ENCODE measurements at regions not wholly inside any gene's neighbourhood (a gene's known extent, or its start where the extent isn't known, plus 50 kb on each side); places are given as distances from the start of the nearest gene placed in this dataset.

DNA sequence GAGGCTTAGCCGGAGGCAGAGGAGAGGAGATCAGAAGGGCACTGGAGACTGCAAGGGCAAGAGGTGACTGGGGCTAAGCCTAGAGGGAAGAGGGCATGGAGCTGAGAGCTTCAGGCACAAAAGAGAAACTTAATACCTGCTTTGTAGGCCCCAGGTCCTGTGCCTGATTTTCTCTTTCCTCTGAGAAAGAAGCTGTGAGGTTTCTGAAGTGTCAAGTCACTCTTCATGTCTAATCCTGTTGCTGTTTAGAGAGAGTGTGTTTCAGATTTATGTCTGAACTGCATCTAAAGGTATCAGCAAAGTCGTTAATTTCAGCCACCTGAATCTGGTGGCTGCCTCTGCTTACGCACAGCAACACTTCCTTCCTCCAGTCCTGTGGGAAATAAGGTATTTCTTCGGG lies 106.9 kb upstream of the RNU6-1 start:
- peak overlapping the region; percentile 3 for H3K4me2 ChIP-seq (replicated peaks; ENCODE audit: low read depth, low read length, poor library complexity, severe bottlenecking)
- POLR2A ChIA-PET, result no interaction called here
- H2AFZ ChIP-seq (ENCODE audit: insufficient read depth, low read depth, low read length, poor library complexity, severe bottlenecking), result peak overlapping the region; percentile 56
- Mint-ChIP-seq H3K27me3 (peaks cover 3% of the 10 kb centered on the region), H3K4me1 (peaks cover 11% of the 10 kb centered on the region), H3K9me3 (ENCODE audit: insufficient read depth) (no peaks in the 10 kb centered on the region), H3K4me3 (peak overlapping the region; percentile 53), H3K27ac (peak overlapping the region; percentile 72)
- WGBS (ENCODE audit: insufficient coverage), result 67% methylated on average over 1 of the region's 4 CpGs
- no peaks in the 10 kb centered on the region for H3K36me3 ChIP-seq (replicated peaks in 1 of 2; ENCODE audit: control extremely low read depth in 1 of 2, control insufficient read depth in 1 of 2, extremely low read depth in 1 of 2, insufficient read depth in 2 of 2, low read length in 1 of 2)
- H3K27ac ChIP-seq (ENCODE audit: low read length in 2 of 2), result no peak overlapping the region
- no peaks in the 10 kb centered on the region for H4K20me1 ChIP-seq (ENCODE audit: control insufficient read depth, insufficient read depth, low read length, poor library complexity, severe bottlenecking)
- no peak overlapping the region for H3K4me3 ChIP-seq (ENCODE audit: control extremely low read depth in 1 of 5, extremely low read depth in 1 of 5, insufficient read depth in 1 of 5, low read depth in 2 of 5, low read length in 4 of 5)
- DNase-seq, result peak; percentile 14
- H3K9me3 ChIP-seq (ENCODE audit: control extremely low read depth in 1 of 3, control insufficient read depth in 2 of 3, insufficient read depth in 1 of 3, low read length in 2 of 3), result no peaks in the 10 kb centered on the region
- intact Hi-C loops (cut with micrococcal nuclease), result no loop called here
- peaks cover 6% of the 10 kb centered on the region in 2 donors for H3K4me1 ChIP-seq (ENCODE audit: control insufficient read depth in 2 of 2, insufficient read depth in 2 of 2, low read length in 2 of 2)
- CTCF ChIA-PET, result no interaction called here
- TF ChIP-seq, protein P1, sequence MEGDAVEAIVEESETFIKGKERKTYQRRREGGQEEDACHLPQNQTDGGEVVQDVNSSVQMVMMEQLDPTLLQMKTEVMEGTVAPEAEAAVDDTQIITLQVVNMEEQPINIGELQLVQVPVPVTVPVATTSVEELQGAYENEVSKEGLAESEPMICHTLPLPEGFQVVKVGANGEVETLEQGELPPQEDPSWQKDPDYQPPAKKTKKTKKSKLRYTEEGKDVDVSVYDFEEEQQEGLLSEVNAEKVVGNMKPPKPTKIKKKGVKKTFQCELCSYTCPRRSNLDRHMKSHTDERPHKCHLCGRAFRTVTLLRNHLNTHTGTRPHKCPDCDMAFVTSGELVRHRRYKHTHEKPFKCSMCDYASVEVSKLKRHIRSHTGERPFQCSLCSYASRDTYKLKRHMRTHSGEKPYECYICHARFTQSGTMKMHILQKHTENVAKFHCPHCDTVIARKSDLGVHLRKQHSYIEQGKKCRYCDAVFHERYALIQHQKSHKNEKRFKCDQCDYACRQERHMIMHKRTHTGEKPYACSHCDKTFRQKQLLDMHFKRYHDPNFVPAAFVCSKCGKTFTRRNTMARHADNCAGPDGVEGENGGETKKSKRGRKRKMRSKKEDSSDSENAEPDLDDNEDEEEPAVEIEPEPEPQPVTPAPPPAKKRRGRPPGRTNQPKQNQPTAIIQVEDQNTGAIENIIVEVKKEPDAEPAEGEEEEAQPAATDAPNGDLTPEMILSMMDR (IDR thresholded peaks at IDR 0.05), result no peak
- no peak for TF ChIP-seq EZH2 (IDR thresholded peaks at IDR 0.05; ENCODE audit: borderline replicate concordance, insufficient read depth, low read depth, low read length, poor library complexity, severe bottlenecking)
- ATAC-seq (ENCODE audit: low read depth), result no peak
- no peaks in the 10 kb centered on the region for H3K27me3 ChIP-seq (replicated peaks in 1 of 4; ENCODE audit: control extremely low read depth in 1 of 4, control insufficient read depth in 3 of 4, insufficient read depth in 4 of 4, low read length in 3 of 4)
- no peak overlapping the region for H3K9ac ChIP-seq (ENCODE audit: low read length)
- H3K79me2 ChIP-seq (ENCODE audit: control insufficient read depth, insufficient read depth, low read length), result no peaks in the 10 kb centered on the region

DNA sequence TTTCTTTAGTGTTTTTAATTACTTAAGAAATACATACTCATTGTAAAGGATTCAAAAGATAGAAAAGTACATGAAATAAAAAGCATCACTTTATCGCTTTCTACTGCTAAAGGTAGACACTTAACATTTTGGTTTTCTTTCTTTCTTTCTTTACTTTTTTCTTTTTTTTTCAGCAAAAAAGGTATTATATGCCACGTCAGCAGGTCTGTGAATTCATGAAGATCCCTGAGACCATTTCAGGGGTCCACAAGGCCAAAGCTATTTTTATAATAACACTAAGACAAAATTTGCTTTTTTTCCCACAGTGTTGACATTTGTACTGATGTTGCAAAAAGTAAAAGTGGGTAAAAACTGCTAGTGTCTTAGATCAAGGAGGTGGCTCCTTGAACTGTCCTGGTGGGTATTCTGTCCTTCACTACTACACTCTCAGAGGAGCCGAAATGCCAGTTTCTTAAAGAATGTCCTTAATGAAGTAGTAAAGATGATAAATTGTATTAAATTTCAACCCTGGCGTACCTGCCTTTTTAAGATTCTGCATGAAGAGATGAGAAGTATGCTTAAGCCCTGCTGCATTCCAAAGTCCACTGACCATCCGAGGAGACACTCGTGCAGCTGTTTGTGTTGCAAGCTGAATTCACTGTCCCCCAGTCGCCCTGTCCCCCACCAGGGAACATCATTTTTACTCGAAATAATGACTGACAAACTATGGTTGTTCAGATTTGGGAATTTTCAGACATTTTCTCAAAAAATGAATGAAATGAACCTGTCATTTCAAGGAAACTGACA lies 106.7 kb upstream of the PIAS1 start:
- Histone ChIP-seq H3K79me2 (ENCODE audit: control insufficient read depth, insufficient read depth, low read length) (no peaks in the 10 kb centered on the region), H3K4me1 (ENCODE audit: control insufficient read depth in 2 of 2, insufficient read depth in 2 of 2, low read length in 2 of 2) (peaks cover 6% of the 10 kb centered on the region in 2 donors), H3K27me3 (replicated peaks in 1 of 4; ENCODE audit: control extremely low read depth in 1 of 4, control insufficient read depth in 3 of 4, insufficient read depth in 4 of 4, low read length in 3 of 4) (no peaks in the 10 kb centered on the region), H3K4me3 (ENCODE audit: control extremely low read depth in 1 of 5, extremely low read depth in 1 of 5, insufficient read depth in 1 of 5, low read depth in 2 of 5, low read length in 4 of 5) (no peak overlapping the region), H2AFZ (ENCODE audit: insufficient read depth, low read depth, low read length, poor library complexity, severe bottlenecking) (no peak overlapping the region), H4K20me1 (ENCODE audit: control insufficient read depth, insufficient read depth, low read length, poor library complexity, severe bottlenecking) (no peaks in the 10 kb centered on the region), H3K9me3 (ENCODE audit: control extremely low read depth in 1 of 3, control insufficient read depth in 2 of 3, insufficient read depth in 1 of 3, low read length in 2 of 3) (no peaks in the 10 kb centered on the region), H3K4me2 (replicated peaks; ENCODE audit: low read depth, low read length, poor library complexity, severe bottlenecking) (no peak overlapping the region), H3K36me3 (replicated peaks in 1 of 2; ENCODE audit: control extremely low read depth in 1 of 2, control insufficient read depth in 1 of 2, extremely low read depth in 1 of 2, insufficient read depth in 2 of 2, low read length in 1 of 2) (no peaks in the 10 kb centered on the region), H3K27ac (ENCODE audit: low read length in 2 of 2) (no peak overlapping the region), H3K9ac (ENCODE audit: low read length) (no peak overlapping the region)
- H3K27ac Mint-ChIP-seq, result no peak overlapping the region
- ATAC-seq (ENCODE audit: low read depth) (no peak), DNase-seq (no peak)
- peaks cover 3% of the 10 kb centered on the region for H3K27me3 Mint-ChIP-seq
- ChIA-PET POLR2A (no interaction called here), CTCF (no interaction called here)
- TF ChIP-seq EZH2 (IDR thresholded peaks at IDR 0.05; ENCODE audit: borderline replicate concordance, insufficient read depth, low read depth, low read length, poor library complexity, severe bottlenecking), result no peak
- TF ChIP-seq, protein P1 (IDR thresholded peaks at IDR 0.05), result no peak
- H3K9me3 Mint-ChIP-seq (ENCODE audit: insufficient read depth), result no peaks in the 10 kb centered on the region
- H3K4me1 Mint-ChIP-seq, result peaks cover 11% of the 10 kb centered on the region
- 98% methylated on average over 5 of the region's 8 CpGs for WGBS (ENCODE audit: insufficient coverage)
- no peak overlapping the region for H3K4me3 Mint-ChIP-seq
- intact Hi-C loops (cut with micrococcal nuclease), result no loop called here
